Nephron progenitor cell (in vitro differentiated cells): ENCODE measurements at regions not wholly inside any gene's neighbourhood (a gene's known extent, or its start where the extent isn't known, plus 50 kb on each side); places are given as distances from the start of the nearest gene placed in this dataset.

Source experiments
- DNase-seq: peaks from one replicate; pipeline ENCODE4 v3.0.0; 2021
- H3K27ac Mint-ChIP-seq: 2 replicates; pipeline ENCODE4 v1.8.0; 2021; ENCODE audit warnings: mild to moderate bottlenecking, moderate library complexity, mixed read lengths
- H3K27me3 Mint-ChIP-seq: 2 replicates; pipeline ENCODE4 v1.8.0; 2021; ENCODE audit warnings: mild to moderate bottlenecking, low read depth, mixed read lengths; ENCODE audit not compliant: poor library complexity
- H3K36me3 Mint-ChIP-seq: 2 replicates; pipeline ENCODE4 v1.8.0; 2021; ENCODE audit warnings: low read depth, mixed read lengths
- H3K4me1 Mint-ChIP-seq: 2 replicates; pipeline ENCODE4 v1.8.0; 2021; ENCODE audit warnings: mixed read lengths
- H3K4me3 Mint-ChIP-seq: 2 replicates; pipeline ENCODE4 v1.8.0; 2021; ENCODE audit warnings: mild to moderate bottlenecking, moderate library complexity, mixed read lengths
- H3K9me3 Mint-ChIP-seq: 2 replicates; pipeline ENCODE4 v1.8.0; 2021; ENCODE audit warnings: mild to moderate bottlenecking, moderate library complexity, mixed read lengths
- TF ChIP-seq, protein P1 (sequence below): fragments of 200-600 bp; sonication (generic); IDR thresholded peaks from 2 replicates; pipeline ENCODE4 v1.5.0; 2021; ENCODE audit warnings: antibody characterized with exemption

DNA sequence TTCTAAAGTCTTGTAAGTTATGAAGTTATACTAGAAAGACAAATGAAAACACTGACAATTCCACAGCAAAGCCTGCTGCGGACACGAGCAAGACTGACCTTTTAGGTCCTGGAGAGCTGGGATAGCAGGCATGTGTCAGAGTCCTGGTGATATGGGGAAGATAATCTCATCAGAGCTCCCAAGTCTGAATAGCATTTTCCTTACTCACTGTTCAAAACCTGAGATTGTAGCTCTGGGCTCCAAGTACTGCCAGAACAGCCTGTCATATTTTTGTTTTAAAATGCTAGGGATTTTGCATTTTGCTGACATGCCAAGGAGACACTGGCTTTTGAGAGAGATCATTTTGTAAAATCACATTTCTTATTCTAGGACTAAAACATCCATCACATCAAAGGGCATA, 90.1 kb downstream of the DRD1 start:
- H3K36me3 Mint-ChIP-seq, result no peaks in the 10 kb centered on the region
- no peaks in the 10 kb centered on the region for H3K9me3 Mint-ChIP-seq
- no peak for DNase-seq
- H3K4me3 Mint-ChIP-seq, result no peak overlapping the region
- H3K27ac Mint-ChIP-seq, result no peak overlapping the region
- TF ChIP-seq, protein P1, sequence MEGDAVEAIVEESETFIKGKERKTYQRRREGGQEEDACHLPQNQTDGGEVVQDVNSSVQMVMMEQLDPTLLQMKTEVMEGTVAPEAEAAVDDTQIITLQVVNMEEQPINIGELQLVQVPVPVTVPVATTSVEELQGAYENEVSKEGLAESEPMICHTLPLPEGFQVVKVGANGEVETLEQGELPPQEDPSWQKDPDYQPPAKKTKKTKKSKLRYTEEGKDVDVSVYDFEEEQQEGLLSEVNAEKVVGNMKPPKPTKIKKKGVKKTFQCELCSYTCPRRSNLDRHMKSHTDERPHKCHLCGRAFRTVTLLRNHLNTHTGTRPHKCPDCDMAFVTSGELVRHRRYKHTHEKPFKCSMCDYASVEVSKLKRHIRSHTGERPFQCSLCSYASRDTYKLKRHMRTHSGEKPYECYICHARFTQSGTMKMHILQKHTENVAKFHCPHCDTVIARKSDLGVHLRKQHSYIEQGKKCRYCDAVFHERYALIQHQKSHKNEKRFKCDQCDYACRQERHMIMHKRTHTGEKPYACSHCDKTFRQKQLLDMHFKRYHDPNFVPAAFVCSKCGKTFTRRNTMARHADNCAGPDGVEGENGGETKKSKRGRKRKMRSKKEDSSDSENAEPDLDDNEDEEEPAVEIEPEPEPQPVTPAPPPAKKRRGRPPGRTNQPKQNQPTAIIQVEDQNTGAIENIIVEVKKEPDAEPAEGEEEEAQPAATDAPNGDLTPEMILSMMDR, result no peak
- H3K4me1 Mint-ChIP-seq, result peaks cover 21% of the 10 kb centered on the region
- H3K27me3 Mint-ChIP-seq, result peaks cover 56% of the 10 kb centered on the region

DNA sequence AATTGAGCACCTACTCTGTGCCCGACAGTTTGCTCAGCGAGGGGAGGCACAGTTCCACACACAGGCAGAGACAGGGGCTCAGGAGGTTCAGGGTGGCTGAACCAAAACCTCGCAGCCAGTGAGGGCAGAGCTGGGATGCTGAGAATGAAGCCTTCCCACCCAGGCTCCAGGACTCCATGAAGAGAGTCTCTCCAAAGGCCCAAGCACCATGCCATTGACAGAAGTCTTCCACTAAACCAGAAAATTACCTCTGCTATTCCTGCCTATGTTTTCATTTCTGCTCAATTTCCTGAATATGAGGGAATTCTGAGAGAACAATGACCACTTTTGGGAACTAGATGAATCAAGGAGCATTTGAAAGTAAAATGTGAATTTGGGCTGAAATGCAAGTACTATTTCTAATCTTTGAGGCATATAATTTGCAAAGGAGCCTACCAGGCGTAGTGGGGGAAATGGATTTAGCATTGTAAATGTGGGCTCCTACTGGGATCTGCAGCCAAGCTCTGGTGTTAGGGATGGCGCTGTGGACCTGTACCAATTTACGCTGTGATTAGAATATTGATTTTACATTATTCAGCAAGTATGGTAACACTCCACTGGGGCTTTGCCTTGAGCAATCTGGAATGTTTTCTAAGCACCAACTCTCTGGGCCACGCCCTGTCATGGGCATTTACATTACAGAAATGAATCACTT, 91.9 kb downstream of the DRD1 start:
- Mint-ChIP-seq H3K27ac (no peak overlapping the region), H3K4me3 (no peak overlapping the region), H3K27me3 (peaks cover 57% of the 10 kb centered on the region), H3K36me3 (no peaks in the 10 kb centered on the region), H3K9me3 (no peaks in the 10 kb centered on the region), H3K4me1 (peaks cover 21% of the 10 kb centered on the region)
- TF ChIP-seq, protein P1, result no peak
- DNase-seq, result no peak

DNA sequence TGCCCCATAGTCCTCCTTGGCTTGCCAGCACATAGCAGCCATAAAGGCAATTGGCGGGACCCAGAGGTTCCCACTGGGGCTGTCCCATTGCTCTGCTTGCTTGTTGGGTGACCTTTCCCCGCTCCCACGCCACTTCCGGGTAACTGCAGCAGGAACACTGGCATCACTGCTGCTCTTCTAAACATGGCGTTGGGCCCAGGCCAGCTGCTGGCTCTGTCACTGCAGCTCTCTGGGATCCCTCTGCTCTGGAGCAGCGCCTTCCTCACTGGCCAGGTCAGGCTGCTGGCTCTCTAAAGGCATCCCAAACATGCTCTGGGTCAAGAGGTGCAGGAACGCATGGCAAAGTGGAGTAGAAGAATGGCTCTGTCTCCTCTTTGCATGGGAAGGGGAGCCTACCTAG, 92.9 kb downstream of the DRD1 start:
- Mint-ChIP-seq H3K36me3 (no peaks in the 10 kb centered on the region), H3K27me3 (peaks cover 51% of the 10 kb centered on the region), H3K4me1 (peaks cover 16% of the 10 kb centered on the region), H3K9me3 (no peaks in the 10 kb centered on the region), H3K27ac (no peak overlapping the region), H3K4me3 (no peak overlapping the region)
- TF ChIP-seq, protein P1, result no peak
- no peak for DNase-seq

DNA sequence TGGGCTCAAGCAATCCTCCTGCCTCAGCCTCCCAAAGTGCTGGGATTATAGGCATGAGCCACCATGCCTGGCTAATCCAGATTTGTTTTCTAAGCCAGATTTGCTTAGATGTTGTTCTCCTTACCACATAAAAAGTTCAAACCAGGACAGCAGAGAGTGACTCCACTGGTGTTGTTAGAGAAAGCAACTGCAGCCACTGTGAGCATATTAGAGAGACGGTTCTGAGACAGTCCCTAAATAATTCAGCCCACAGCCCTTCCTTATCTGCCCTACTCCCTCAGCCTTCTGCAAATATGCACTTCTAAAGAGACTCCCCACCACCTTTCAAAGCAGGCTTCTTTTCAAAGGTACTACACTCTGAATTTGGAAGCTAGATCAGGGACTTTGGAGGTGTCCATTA, 96.1 kb downstream of the DRD1 start:
- H3K27ac Mint-ChIP-seq, result no peak overlapping the region
- H3K9me3 Mint-ChIP-seq, result peaks cover 6% of the 10 kb centered on the region
- peaks cover 49% of the 10 kb centered on the region for H3K27me3 Mint-ChIP-seq
- TF ChIP-seq, protein P1, result no peak
- H3K36me3 Mint-ChIP-seq, result no peaks in the 10 kb centered on the region
- H3K4me1 Mint-ChIP-seq, result no peaks in the 10 kb centered on the region
- H3K4me3 Mint-ChIP-seq, result no peak overlapping the region
- DNase-seq, result no peak

DNA sequence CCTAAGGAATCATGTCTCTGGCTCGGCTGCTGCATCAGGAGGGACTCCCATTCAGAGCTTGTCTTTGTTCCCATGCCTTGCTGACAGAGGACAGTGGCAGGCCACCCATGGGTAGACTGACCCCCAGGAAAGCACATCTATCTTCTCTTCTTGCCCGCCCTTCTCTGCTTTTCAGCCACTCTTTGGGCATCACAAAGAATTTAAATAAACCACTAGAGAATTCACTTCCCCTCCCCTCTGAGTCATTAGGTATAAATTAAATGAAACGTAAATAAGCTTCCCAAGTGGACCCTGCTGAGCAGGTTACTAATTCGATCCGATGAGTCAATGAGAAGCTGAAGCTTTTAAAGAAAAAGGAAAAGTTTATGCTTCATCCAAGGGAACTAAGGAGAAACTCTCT, 97.0 kb downstream of the DRD1 start:
- H3K4me1 Mint-ChIP-seq, result no peaks in the 10 kb centered on the region
- H3K27ac Mint-ChIP-seq, result no peak overlapping the region
- peaks cover 6% of the 10 kb centered on the region for H3K9me3 Mint-ChIP-seq
- no peak overlapping the region for H3K4me3 Mint-ChIP-seq
- TF ChIP-seq, protein P1, result no peak
- H3K27me3 Mint-ChIP-seq, result peaks cover 41% of the 10 kb centered on the region
- no peak for DNase-seq
- H3K36me3 Mint-ChIP-seq, result no peaks in the 10 kb centered on the region
